OCI-LY1 (cell line): ENCODE measurements at regions not wholly inside any gene's neighbourhood (a gene's known extent, or its start where the extent isn't known, plus 50 kb on each side); places are given as distances from the start of the nearest gene placed in this dataset.

Experiments
- H2AFZ ChIP-seq: fragments of 200-600 bp; sonication (generic), shearing (Covaris generic); 2 replicates; pipeline ENCODE4 v1.6.0; 2014; ENCODE audit warnings: antibody characterized with exemption, mild to moderate bottlenecking, low read length
- H3F3A ChIP-seq: fragments of 200-600 bp; sonication (generic), shearing (Covaris generic); 2 replicates; pipeline ENCODE4 v1.6.0; 2014; ENCODE audit warnings: mild to moderate bottlenecking, antibody characterized with exemption, low read length, moderate library complexity; ENCODE audit not compliant: insufficient read depth
- H3K27ac ChIP-seq: fragments of 200-600 bp; sonication (generic); 2 replicates; pipeline ENCODE4 v1.5.1; 2014; ENCODE audit warnings: low read length, mixed run types, mild to moderate bottlenecking, low read depth; ENCODE audit not compliant: poor library complexity, severe bottlenecking
- H3K27me3 ChIP-seq: fragments of 200-600 bp; sonication (generic); 2 replicates; pipeline ENCODE4 v1.6.0; 2014; ENCODE audit warnings: antibody characterized with exemption, mild to moderate bottlenecking, low read length, moderate library complexity; ENCODE audit not compliant: insufficient read depth
- H3K36me3 ChIP-seq: fragments of 200-600 bp; sonication (generic); 2 replicates; pipeline ENCODE4 v1.6.1; 2014; ENCODE audit warnings: mild to moderate bottlenecking, antibody characterized with exemption, low read length, moderate library complexity, mixed read lengths; ENCODE audit not compliant: insufficient read depth
- H3K4me1 ChIP-seq: fragments of 200-600 bp; sonication (generic); 2 replicates; pipeline ENCODE4 v1.5.1; 2014; ENCODE audit warnings: mild to moderate bottlenecking, low read length, moderate library complexity; ENCODE audit not compliant: insufficient read depth, severe bottlenecking
- H3K4me2 ChIP-seq: fragments of 200-600 bp; sonication (generic), shearing (Covaris generic); 2 replicates; pipeline ENCODE4 v1.6.1; 2014; ENCODE audit warnings: low read length
- H3K4me3 ChIP-seq: fragments of 200-600 bp; sonication (generic); 2 replicates; pipeline ENCODE4 v1.5.1; 2014; ENCODE audit warnings: low read length, low read depth, mild to moderate bottlenecking, mixed read lengths; ENCODE audit not compliant: poor library complexity, severe bottlenecking
- H3K79me2 ChIP-seq: fragments of 200-600 bp; shearing (Covaris generic); 2 replicates; pipeline ENCODE4 v1.6.1; 2016; ENCODE audit warnings: mixed run types, low read length, mixed read lengths; ENCODE audit not compliant: insufficient read depth
- H3K9ac ChIP-seq: fragments of 200-600 bp; sonication (generic), shearing (Covaris generic); 2 replicates; pipeline ENCODE4 v1.6.1; 2014; ENCODE audit warnings: mild to moderate bottlenecking, low read length, mixed read lengths
- H3K9me2 ChIP-seq: fragments of 200-600 bp; sonication (generic), shearing (Covaris generic); 2 replicates; pipeline ENCODE4 v1.6.1; 2014; ENCODE audit warnings: low read depth, mild to moderate bottlenecking, low read length, mixed read lengths
- H3K9me3 ChIP-seq: fragments of 200-600 bp; shearing (Covaris generic); 2 replicates; pipeline ENCODE4 v1.6.1; 2014; ENCODE audit warnings: low read length, mixed read lengths
- H4K20me1 ChIP-seq: fragments of 200-600 bp; sonication (generic), shearing (Covaris generic); 2 replicates; pipeline ENCODE4 v1.6.0; 2016; ENCODE audit warnings: mild to moderate bottlenecking, low read length; ENCODE audit not compliant: insufficient read depth
- CTCF ChIP-seq: fragments of 200-600 bp; sonication (generic), shearing (Covaris generic); IDR thresholded peaks from 2 replicates; pipeline ENCODE4 v1.5.1; 2017; ENCODE audit warnings: mild to moderate bottlenecking, antibody characterized with exemption, low read length, moderate library complexity, mixed read lengths
- EZH2 ChIP-seq: fragments of 200-600 bp; sonication (generic), shearing (Covaris generic); IDR thresholded peaks from 2 replicates; pipeline ENCODE4 v1.8.0; 2017; ENCODE audit warnings: borderline replicate concordance, mixed run types, mild to moderate bottlenecking, antibody characterized with exemption, low read length, moderate library complexity, mixed read lengths

- H3K4me3 ChIP-seq: no peak overlapping the region
- no peak overlapping the region for H3K27ac ChIP-seq
- TF ChIP-seq EZH2 (no peak), CTCF (no peak)
- H4K20me1 ChIP-seq: no peaks in the 10 kb centered on the region
- no peaks in the 10 kb centered on the region for H3K9me3 ChIP-seq
- H3K36me3 ChIP-seq: no peaks in the 10 kb centered on the region
- no peaks in the 10 kb centered on the region for H3K79me2 ChIP-seq
- no peak overlapping the region for H3K9ac ChIP-seq
- H2AFZ ChIP-seq: no peak overlapping the region
- H3K9me2 ChIP-seq: no peaks in the 10 kb centered on the region
- no peaks in the 10 kb centered on the region for H3F3A ChIP-seq
- H3K4me2 ChIP-seq: no peak overlapping the region
- no peaks in the 10 kb centered on the region for H3K4me1 ChIP-seq
- no peaks in the 10 kb centered on the region for H3K27me3 ChIP-seq
Observed at GRCh38 chr10:21191512-21191911, 294.4 kb upstream of the NEBL start.

- Histone ChIP-seq H3K27me3 (0 out of 2 replicates have a peak, but pooled peaks cover 2% of the 10 kb centered on the region), H3K9me2 (no peaks in the 10 kb centered on the region), H3K27ac (no peak overlapping the region), H3F3A (no peaks in the 10 kb centered on the region), H3K79me2 (no peaks in the 10 kb centered on the region), H3K9ac (no peak overlapping the region), H3K4me1 (no peaks in the 10 kb centered on the region), H3K9me3 (no peaks in the 10 kb centered on the region), H4K20me1 (no peaks in the 10 kb centered on the region), H2AFZ (no peak overlapping the region), H3K4me2 (no peak overlapping the region), H3K36me3 (no peaks in the 10 kb centered on the region), H3K4me3 (no peak overlapping the region)
- no peak for TF ChIP-seq EZH2
- no peak for TF ChIP-seq CTCF
Observed at GRCh38 chr10:21184984-21185383, 287.9 kb upstream of the NEBL start.

GRCh38 chr10:21184216-21184615, 287.1 kb upstream of the NEBL start:
- H3K27me3 ChIP-seq: 0 out of 2 replicates have a peak, but pooled peaks cover 2% of the 10 kb centered on the region
- no peaks in the 10 kb centered on the region for H3F3A ChIP-seq
- no peaks in the 10 kb centered on the region for H3K9me2 ChIP-seq
- H3K9ac ChIP-seq: no peak overlapping the region
- no peak overlapping the region for H2AFZ ChIP-seq
- no peaks in the 10 kb centered on the region for H3K9me3 ChIP-seq
- H3K4me2 ChIP-seq: no peak overlapping the region
- no peak overlapping the region for H3K4me3 ChIP-seq
- H3K27ac ChIP-seq: no peak overlapping the region
- H4K20me1 ChIP-seq: no peaks in the 10 kb centered on the region
- H3K79me2 ChIP-seq: no peaks in the 10 kb centered on the region
- TF ChIP-seq CTCF (no peak), EZH2 (no peak)
- H3K4me1 ChIP-seq: no peaks in the 10 kb centered on the region
- H3K36me3 ChIP-seq: no peaks in the 10 kb centered on the region
